K562 (cell line): ENCODE measurements at regions not wholly inside any gene's neighbourhood (a gene's known extent, or its start where the extent isn't known, plus 50 kb on each side); places are given as distances from the start of the nearest gene placed in this dataset.

ENCODE experiments used
- FOXK1 ChIP-seq: sonication (generic); formaldehyde crosslinking; IDR thresholded peaks from 2 replicates; pipeline ENCODE4 v1.8.0; 2022; ENCODE audit warnings: missing genetic modification reagents, mild to moderate bottlenecking, borderline replicate concordance
- GABPB1 ChIP-seq: sonication (generic); formaldehyde crosslinking; IDR thresholded peaks from 2 replicates; pipeline ENCODE4 v1.8.0; 2022; ENCODE audit warnings: mild to moderate bottlenecking, missing genetic modification reagents
- NFRKB ChIP-seq: fragments of 450-650 bp; IDR thresholded peaks from 2 replicates; pipeline ENCODE4 v1.6.1; 2016; ENCODE audit warnings: low read depth
- NR2C2 ChIP-seq, 2 experiments: fragments of 200-800 bp in 1 of 2; sonication (Bioruptor generic) in 1 of 2; sonication (generic) in 1 of 2; formaldehyde crosslinking in 1 of 2; IDR thresholded peaks; 2 replicates each; pipeline versions ENCODE4 v1.6.1 to v1.8.0; 2016 to 2022; ENCODE audit warnings: mild to moderate bottlenecking in 1 of 2, missing compliant biosample characterization in 1 of 2, missing genetic modification characterization in 1 of 2, missing genetic modification reagents in 1 of 2
- SIN3B ChIP-seq: fragments of 450-650 bp; IDR thresholded peaks from 2 replicates; pipeline ENCODE4 v1.6.1; 2017; ENCODE audit warnings: low read depth, mild to moderate bottlenecking, moderate library complexity
- SREBF1 ChIP-seq: fragments of 150-350 bp; IDR thresholded peaks from 2 replicates; pipeline ENCODE4 v1.6.1; 2014; ENCODE audit warnings: antibody characterized with exemption, low read depth, low read length, borderline replicate concordance
- TARDBP ChIP-seq: fragments of 450-650 bp; IDR thresholded peaks from 2 replicates; pipeline ENCODE4 v1.6.1; 2016
- YY1 ChIP-seq, 3 experiments: IDR thresholded peaks; 2 replicates each; pipeline ENCODE4 v1.6.1; 2011; ENCODE audit warnings: low read length in 2 of 3, mild to moderate bottlenecking in 2 of 3, moderate library complexity in 2 of 3, borderline replicate concordance in 1 of 3, control low read depth in 1 of 3, low read depth in 1 of 3; ENCODE audit not compliant: insufficient read depth in 3 of 3, insufficient replicate concordance in 2 of 3, control insufficient read depth in 1 of 3, insufficient read length in 1 of 3; ENCODE audit errors: extremely low read depth in 1 of 3
- ZBTB8A ChIP-seq: fragments of 450-650 bp; IDR thresholded peaks from 2 replicates; pipeline ENCODE4 v1.6.1; 2018; ENCODE audit warnings: mild to moderate bottlenecking, moderate library complexity; ENCODE audit not compliant: partially characterized antibody
- ZZZ3 ChIP-seq: fragments of 450-650 bp; IDR thresholded peaks from 2 replicates; pipeline ENCODE4 v1.6.1; 2016; ENCODE audit warnings: antibody characterized with exemption, mild to moderate bottlenecking, moderate library complexity
- TF ChIP-seq, protein P1 (sequence below): sonication (generic); formaldehyde crosslinking; IDR thresholded peaks from 2 replicates; pipeline ENCODE4 v1.8.0; 2022; ENCODE audit warnings: mild to moderate bottlenecking, missing genetic modification reagents
- TF ChIP-seq, protein P2 (sequence below): fragments of 250-450 bp; sonication (Bioruptor Pico); IDR thresholded peaks from 2 replicates; pipeline ENCODE4 v1.4.0; 2020; ENCODE audit warnings: mild to moderate bottlenecking, moderate library complexity
- TF ChIP-seq, protein P3 (sequence below): IDR thresholded peaks from 2 replicates; pipeline ENCODE4 v1.6.1; 2011; ENCODE audit warnings: borderline replicate concordance, low read depth, mild to moderate bottlenecking, moderate library complexity, low read length; ENCODE audit not compliant: insufficient read depth, poor library complexity, severe bottlenecking
- TF ChIP-seq, protein P4 (sequence below), 3 experiments: IDR thresholded peaks in 2 of 3; conservative IDR thresholded peaks in 1 of 3; 2 replicates each; pipeline ENCODE4 v1.5.1; 2011 to 2012; ENCODE audit warnings: low read length in 3 of 3, mild to moderate bottlenecking in 3 of 3, control low read depth in 2 of 3, improper control_type of control experiment in 1 of 3, inconsistent platforms in 1 of 3, low read depth in 1 of 3, mixed read lengths in 1 of 3, moderate library complexity in 1 of 3; ENCODE audit not compliant: insufficient read depth in 2 of 3

DNA sequence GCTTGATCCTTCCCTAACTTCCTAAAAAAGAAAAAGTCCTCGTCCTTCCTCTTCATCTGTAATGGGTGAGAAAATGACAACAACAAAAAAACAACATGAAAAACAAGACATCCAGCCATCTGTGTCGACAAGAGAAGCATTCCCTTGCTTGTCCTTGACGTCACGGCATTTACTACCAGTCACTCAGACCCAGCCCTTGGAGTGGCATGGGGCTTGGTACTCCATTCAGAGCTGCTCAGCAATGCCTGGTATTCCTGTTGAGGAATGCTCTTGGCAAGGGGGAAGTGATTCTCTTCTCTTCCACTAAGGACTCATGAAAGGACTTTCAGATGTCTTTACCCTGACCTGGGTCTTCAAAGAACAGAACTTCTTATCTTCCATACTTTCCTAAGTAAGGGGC, 339.7 kb upstream of the RASGRP1 start:
- TF ChIP-seq NR2C2 (CRISPR knock-in tag; IDR thresholded peaks at IDR 0.05) (no peak), NR2C2 (tag; IDR thresholded peaks at IDR 0.05) (no peak), ZBTB8A (no peak), ZZZ3 (no peak), FOXK1 (CRISPR knock-in tag) (no peak), NFRKB (no peak), SIN3B (no peak), TARDBP (no peak), GABPB1 (no peak), SREBF1 (no peak), YY1 (IDR thresholded peaks at IDR 0.05; ENCODE audit: borderline replicate concordance in 1 of 3, control insufficient read depth in 1 of 3, extremely low read depth in 1 of 3, insufficient read depth in 3 of 3, insufficient read length in 1 of 3, insufficient replicate concordance in 2 of 3, low read depth in 1 of 3, low read length in 2 of 3) (no peak)
- TF ChIP-seq, protein P1, sequence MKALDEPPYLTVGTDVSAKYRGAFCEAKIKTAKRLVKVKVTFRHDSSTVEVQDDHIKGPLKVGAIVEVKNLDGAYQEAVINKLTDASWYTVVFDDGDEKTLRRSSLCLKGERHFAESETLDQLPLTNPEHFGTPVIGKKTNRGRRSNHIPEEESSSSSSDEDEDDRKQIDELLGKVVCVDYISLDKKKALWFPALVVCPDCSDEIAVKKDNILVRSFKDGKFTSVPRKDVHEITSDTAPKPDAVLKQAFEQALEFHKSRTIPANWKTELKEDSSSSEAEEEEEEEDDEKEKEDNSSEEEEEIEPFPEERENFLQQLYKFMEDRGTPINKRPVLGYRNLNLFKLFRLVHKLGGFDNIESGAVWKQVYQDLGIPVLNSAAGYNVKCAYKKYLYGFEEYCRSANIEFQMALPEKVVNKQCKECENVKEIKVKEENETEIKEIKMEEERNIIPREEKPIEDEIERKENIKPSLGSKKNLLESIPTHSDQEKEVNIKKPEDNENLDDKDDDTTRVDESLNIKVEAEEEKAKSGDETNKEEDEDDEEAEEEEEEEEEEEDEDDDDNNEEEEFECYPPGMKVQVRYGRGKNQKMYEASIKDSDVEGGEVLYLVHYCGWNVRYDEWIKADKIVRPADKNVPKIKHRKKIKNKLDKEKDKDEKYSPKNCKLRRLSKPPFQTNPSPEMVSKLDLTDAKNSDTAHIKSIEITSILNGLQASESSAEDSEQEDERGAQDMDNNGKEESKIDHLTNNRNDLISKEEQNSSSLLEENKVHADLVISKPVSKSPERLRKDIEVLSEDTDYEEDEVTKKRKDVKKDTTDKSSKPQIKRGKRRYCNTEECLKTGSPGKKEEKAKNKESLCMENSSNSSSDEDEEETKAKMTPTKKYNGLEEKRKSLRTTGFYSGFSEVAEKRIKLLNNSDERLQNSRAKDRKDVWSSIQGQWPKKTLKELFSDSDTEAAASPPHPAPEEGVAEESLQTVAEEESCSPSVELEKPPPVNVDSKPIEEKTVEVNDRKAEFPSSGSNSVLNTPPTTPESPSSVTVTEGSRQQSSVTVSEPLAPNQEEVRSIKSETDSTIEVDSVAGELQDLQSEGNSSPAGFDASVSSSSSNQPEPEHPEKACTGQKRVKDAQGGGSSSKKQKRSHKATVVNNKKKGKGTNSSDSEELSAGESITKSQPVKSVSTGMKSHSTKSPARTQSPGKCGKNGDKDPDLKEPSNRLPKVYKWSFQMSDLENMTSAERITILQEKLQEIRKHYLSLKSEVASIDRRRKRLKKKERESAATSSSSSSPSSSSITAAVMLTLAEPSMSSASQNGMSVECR (CRISPR knock-in tag) = no peak
- TF ChIP-seq, protein P2, sequence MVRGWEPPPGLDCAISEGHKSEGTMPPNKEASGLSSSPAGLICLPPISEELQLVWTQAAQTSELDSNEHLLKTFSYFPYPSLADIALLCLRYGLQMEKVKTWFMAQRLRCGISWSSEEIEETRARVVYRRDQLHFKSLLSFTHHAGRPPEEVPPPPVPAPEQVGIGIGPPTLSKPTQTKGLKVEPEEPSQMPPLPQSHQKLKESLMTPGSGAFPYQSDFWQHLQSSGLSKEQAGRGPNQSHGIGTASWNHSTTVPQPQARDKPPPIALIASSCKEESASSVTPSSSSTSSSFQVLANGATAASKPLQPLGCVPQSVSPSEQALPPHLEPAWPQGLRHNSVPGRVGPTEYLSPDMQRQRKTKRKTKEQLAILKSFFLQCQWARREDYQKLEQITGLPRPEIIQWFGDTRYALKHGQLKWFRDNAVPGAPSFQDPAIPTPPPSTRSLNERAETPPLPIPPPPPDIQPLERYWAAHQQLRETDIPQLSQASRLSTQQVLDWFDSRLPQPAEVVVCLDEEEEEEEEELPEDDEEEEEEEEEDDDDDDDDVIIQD (CRISPR knock-in tag) = no peak
- TF ChIP-seq, protein P3, sequence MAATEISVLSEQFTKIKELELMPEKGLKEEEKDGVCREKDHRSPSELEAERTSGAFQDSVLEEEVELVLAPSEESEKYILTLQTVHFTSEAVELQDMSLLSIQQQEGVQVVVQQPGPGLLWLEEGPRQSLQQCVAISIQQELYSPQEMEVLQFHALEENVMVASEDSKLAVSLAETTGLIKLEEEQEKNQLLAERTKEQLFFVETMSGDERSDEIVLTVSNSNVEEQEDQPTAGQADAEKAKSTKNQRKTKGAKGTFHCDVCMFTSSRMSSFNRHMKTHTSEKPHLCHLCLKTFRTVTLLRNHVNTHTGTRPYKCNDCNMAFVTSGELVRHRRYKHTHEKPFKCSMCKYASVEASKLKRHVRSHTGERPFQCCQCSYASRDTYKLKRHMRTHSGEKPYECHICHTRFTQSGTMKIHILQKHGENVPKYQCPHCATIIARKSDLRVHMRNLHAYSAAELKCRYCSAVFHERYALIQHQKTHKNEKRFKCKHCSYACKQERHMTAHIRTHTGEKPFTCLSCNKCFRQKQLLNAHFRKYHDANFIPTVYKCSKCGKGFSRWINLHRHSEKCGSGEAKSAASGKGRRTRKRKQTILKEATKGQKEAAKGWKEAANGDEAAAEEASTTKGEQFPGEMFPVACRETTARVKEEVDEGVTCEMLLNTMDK = no peak
- TF ChIP-seq, protein P4, sequence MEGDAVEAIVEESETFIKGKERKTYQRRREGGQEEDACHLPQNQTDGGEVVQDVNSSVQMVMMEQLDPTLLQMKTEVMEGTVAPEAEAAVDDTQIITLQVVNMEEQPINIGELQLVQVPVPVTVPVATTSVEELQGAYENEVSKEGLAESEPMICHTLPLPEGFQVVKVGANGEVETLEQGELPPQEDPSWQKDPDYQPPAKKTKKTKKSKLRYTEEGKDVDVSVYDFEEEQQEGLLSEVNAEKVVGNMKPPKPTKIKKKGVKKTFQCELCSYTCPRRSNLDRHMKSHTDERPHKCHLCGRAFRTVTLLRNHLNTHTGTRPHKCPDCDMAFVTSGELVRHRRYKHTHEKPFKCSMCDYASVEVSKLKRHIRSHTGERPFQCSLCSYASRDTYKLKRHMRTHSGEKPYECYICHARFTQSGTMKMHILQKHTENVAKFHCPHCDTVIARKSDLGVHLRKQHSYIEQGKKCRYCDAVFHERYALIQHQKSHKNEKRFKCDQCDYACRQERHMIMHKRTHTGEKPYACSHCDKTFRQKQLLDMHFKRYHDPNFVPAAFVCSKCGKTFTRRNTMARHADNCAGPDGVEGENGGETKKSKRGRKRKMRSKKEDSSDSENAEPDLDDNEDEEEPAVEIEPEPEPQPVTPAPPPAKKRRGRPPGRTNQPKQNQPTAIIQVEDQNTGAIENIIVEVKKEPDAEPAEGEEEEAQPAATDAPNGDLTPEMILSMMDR (IDR thresholded peaks at IDR 0.05 in 2 of 3, conservative IDR thresholded peaks at IDR 0.05 in 1 of 3; ENCODE audit: insufficient read depth in 2 of 3, low read depth in 1 of 3, low read length in 3 of 3) = no peak
